GM23338 (cell line): ENCODE measurements at regions not wholly inside any gene's neighbourhood (a gene's known extent, or its start where the extent isn't known, plus 50 kb on each side); places are given as distances from the start of the nearest gene placed in this dataset.

ENCODE experiments used
- ATAC-seq: fragments of 200-7000 bp; cut with Tn5 transposase; 3 replicates; pipeline ENCODE4 v1.9.1; 2020
- DNase-seq: peaks from one replicate; pipeline ENCODE4 v3.0.0-alpha.2; 2015; ENCODE audit warnings: low spot score
- H2AFZ ChIP-seq: fragments of 200-600 bp; sonication (generic); 2 replicates; pipeline ENCODE4 v1.8.0; 2016; ENCODE audit warnings: antibody characterized with exemption, mild to moderate bottlenecking, moderate library complexity
- H3F3A ChIP-seq: fragments of 200-600 bp; sonication (generic); replicated peaks from 2 replicates; pipeline ENCODE4 v1.8.0; 2017; ENCODE audit warnings: antibody characterized with exemption, mixed run types, low read depth
- H3K27ac ChIP-seq: fragments of 200-600 bp; sonication (generic); 2 replicates; pipeline ENCODE4 v1.6.1; 2016; ENCODE audit warnings: low read depth
- H3K27me3 ChIP-seq: fragments of 200-600 bp; sonication (generic); 2 replicates; pipeline ENCODE4 v1.8.0; 2016; ENCODE audit warnings: mild to moderate bottlenecking, mixed run types, moderate library complexity; ENCODE audit not compliant: insufficient read depth
- H3K36me3 ChIP-seq: fragments of 200-600 bp; sonication (generic); 2 replicates; pipeline ENCODE4 v1.8.0; 2016; ENCODE audit warnings: mild to moderate bottlenecking; ENCODE audit not compliant: insufficient read depth
- H3K4me1 ChIP-seq: fragments of 200-600 bp; sonication (generic); 2 replicates; pipeline ENCODE4 v1.8.0; 2016; ENCODE audit warnings: mild to moderate bottlenecking, moderate library complexity; ENCODE audit not compliant: insufficient read depth
- H3K4me2 ChIP-seq: fragments of 200-600 bp; sonication (generic); 2 replicates; pipeline ENCODE4 v1.7.1; 2017; ENCODE audit warnings: mixed run types
- H3K4me3 ChIP-seq: fragments of 200-600 bp; sonication (generic); 2 replicates; pipeline ENCODE4 v1.6.1; 2016; ENCODE audit warnings: mixed run types
- H3K79me2 ChIP-seq: fragments of 200-600 bp; sonication (generic); replicated peaks from 2 replicates; pipeline ENCODE4 v1.8.0; 2017; ENCODE audit warnings: mild to moderate bottlenecking; ENCODE audit not compliant: insufficient read depth
- H3K9me2 ChIP-seq: fragments of 200-600 bp; sonication (generic); 2 replicates; pipeline ENCODE4 v1.8.0; 2017; ENCODE audit not compliant: insufficient read depth
- H4K20me1 ChIP-seq: fragments of 200-600 bp; sonication (generic); replicated peaks from 2 replicates; pipeline ENCODE4 v1.8.0; 2017; ENCODE audit warnings: mild to moderate bottlenecking; ENCODE audit not compliant: insufficient read depth
- H3K27ac Mint-ChIP-seq: 2 replicates; pipeline ENCODE4 v1.8.0; 2020; ENCODE audit warnings: inconsistent platforms, mild to moderate bottlenecking, moderate library complexity, mixed read lengths
- H3K27me3 Mint-ChIP-seq: 3 replicates; pipeline ENCODE4 v1.8.0; 2022; ENCODE audit warnings: low read depth, mild to moderate bottlenecking, moderate library complexity, mixed read lengths, inconsistent platforms; ENCODE audit not compliant: insufficient read depth, poor library complexity
- H3K36me3 Mint-ChIP-seq: 3 replicates; pipeline ENCODE4 v1.8.0; 2021; ENCODE audit warnings: low read depth, mild to moderate bottlenecking, inconsistent platforms, moderate library complexity, mixed read lengths
- H3K4me1 Mint-ChIP-seq: 3 replicates; pipeline ENCODE4 v1.8.0; 2020; ENCODE audit warnings: mild to moderate bottlenecking, inconsistent platforms, mixed read lengths
- H3K4me3 Mint-ChIP-seq: 3 replicates; pipeline ENCODE4 v1.8.0; 2021; ENCODE audit warnings: moderate library complexity, mild to moderate bottlenecking, inconsistent platforms, mixed read lengths
- H3K9me3 Mint-ChIP-seq: 3 replicates; pipeline ENCODE4 v1.8.0; 2020; ENCODE audit warnings: moderate library complexity, mild to moderate bottlenecking, inconsistent platforms, mixed read lengths
- CREB1 ChIP-seq: fragments of 250-450 bp; sonication (Bioruptor Pico); IDR thresholded peaks from 2 replicates; pipeline ENCODE4 v1.5.0; 2020; ENCODE audit warnings: low read depth, mild to moderate bottlenecking, moderate library complexity
- EZH2 ChIP-seq: fragments of 200-600 bp; sonication (generic); IDR thresholded peaks from one replicate; pipeline ENCODE4 v1.8.0; 2017; ENCODE audit warnings: antibody characterized with exemption, mild to moderate bottlenecking, low read depth; ENCODE audit not compliant: unreplicated experiment
- EZH2phosphoT487 ChIP-seq: fragments of 200-600 bp; sonication (generic); IDR thresholded peaks from one replicate; pipeline ENCODE4 v1.8.1; 2018; ENCODE audit warnings: antibody characterized with exemption; ENCODE audit not compliant: unreplicated experiment
- JUNB ChIP-seq: IDR thresholded peaks from one replicate; pipeline ENCODE4 v1.6.1; 2016; ENCODE audit warnings: antibody characterized with exemption; ENCODE audit not compliant: unreplicated experiment
- NANOG ChIP-seq: IDR thresholded peaks from 2 replicates; pipeline ENCODE4 v1.6.1; 2016; ENCODE audit warnings: antibody characterized with exemption, borderline replicate concordance
- POLR2AphosphoS5 ChIP-seq: IDR thresholded peaks from 2 replicates; pipeline ENCODE4 v1.6.1; 2016; ENCODE audit warnings: antibody characterized with exemption, low read depth
- STAT1 ChIP-seq: IDR thresholded peaks from one replicate; pipeline ENCODE4 v1.6.1; 2016; ENCODE audit warnings: antibody characterized with exemption; ENCODE audit not compliant: unreplicated experiment
- ZNF114 ChIP-seq: fragments of 250-450 bp; sonication (Bioruptor Pico); IDR thresholded peaks from 2 replicates; pipeline ENCODE4 v1.5.0; 2020; ENCODE audit warnings: mild to moderate bottlenecking, moderate library complexity
- ZNF331 ChIP-seq: fragments of 250-450 bp; sonication (Bioruptor Pico); IDR thresholded peaks from 2 replicates; pipeline ENCODE4 v1.5.0; 2020; ENCODE audit warnings: low read depth, mild to moderate bottlenecking, moderate library complexity
- TF ChIP-seq, protein P1 (sequence below): IDR thresholded peaks from 2 replicates; pipeline ENCODE4 v1.6.1; 2016; ENCODE audit warnings: antibody characterized with exemption
- TF ChIP-seq, protein P2 (sequence below), 2 experiments: fragments of 200-600 bp in 1 of 2; sonication (generic) in 1 of 2; conservative IDR thresholded peaks; 2 replicates each; pipeline versions ENCODE4 v1.5.1 to v1.6.1; 2016 to 2017; ENCODE audit warnings: antibody characterized with exemption in 2 of 2, low read depth in 2 of 2, mild to moderate bottlenecking in 2 of 2, moderate library complexity in 1 of 2
- TF ChIP-seq, protein P3 (sequence below): IDR thresholded peaks from one replicate; pipeline ENCODE4 v1.6.1; 2018; ENCODE audit warnings: antibody characterized with exemption; ENCODE audit not compliant: unreplicated experiment
- TF ChIP-seq, protein P4 (sequence below): fragments of 250-450 bp; sonication (Bioruptor Pico); IDR thresholded peaks from 2 replicates; pipeline ENCODE4 v1.5.0; 2020; ENCODE audit warnings: mild to moderate bottlenecking, moderate library complexity

DNA sequence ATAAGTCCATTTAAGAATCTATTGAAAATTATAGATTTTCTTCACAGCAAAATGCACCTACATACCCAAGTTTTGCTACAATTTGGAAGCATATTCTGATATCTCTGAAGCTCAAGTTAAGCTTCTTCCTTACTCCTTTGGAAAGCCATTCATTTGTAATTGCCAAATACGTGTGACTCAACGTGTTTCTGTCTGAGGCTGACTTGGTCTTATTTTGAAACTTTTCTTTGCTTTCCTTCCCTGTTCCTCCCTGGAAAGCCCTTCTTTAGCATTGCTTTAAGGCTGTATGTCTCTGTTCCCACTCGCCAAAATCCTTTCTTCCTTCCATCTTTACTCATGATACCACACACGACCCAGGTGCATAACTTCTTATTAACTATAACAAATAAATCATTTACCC is 232.0 kb downstream of the ZBBX start:
- no peak overlapping the region for H3K4me3 Mint-ChIP-seq
- peak overlapping the region; percentile 48; the same call in 1 of the 2 replicates for H3K27ac Mint-ChIP-seq
- H3K79me2 ChIP-seq = no peaks in the 10 kb centered on the region
- H3K4me1 ChIP-seq = no peaks in the 10 kb centered on the region
- H3K9me3 Mint-ChIP-seq = no peaks in the 10 kb centered on the region
- H3F3A ChIP-seq = no peaks in the 10 kb centered on the region
- ATAC-seq (no peak), DNase-seq (no peak)
- H2AFZ ChIP-seq = no peak overlapping the region; the same call in 1 of the 2 replicates
- H3K27me3 Mint-ChIP-seq = no peaks in the 10 kb centered on the region
- no peaks in the 10 kb centered on the region for H3K27me3 ChIP-seq
- no peak for TF ChIP-seq STAT1
- TF ChIP-seq, protein P1, sequence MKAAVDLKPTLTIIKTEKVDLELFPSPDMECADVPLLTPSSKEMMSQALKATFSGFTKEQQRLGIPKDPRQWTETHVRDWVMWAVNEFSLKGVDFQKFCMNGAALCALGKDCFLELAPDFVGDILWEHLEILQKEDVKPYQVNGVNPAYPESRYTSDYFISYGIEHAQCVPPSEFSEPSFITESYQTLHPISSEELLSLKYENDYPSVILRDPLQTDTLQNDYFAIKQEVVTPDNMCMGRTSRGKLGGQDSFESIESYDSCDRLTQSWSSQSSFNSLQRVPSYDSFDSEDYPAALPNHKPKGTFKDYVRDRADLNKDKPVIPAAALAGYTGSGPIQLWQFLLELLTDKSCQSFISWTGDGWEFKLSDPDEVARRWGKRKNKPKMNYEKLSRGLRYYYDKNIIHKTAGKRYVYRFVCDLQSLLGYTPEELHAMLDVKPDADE = no peak
- TF ChIP-seq, protein P2, sequence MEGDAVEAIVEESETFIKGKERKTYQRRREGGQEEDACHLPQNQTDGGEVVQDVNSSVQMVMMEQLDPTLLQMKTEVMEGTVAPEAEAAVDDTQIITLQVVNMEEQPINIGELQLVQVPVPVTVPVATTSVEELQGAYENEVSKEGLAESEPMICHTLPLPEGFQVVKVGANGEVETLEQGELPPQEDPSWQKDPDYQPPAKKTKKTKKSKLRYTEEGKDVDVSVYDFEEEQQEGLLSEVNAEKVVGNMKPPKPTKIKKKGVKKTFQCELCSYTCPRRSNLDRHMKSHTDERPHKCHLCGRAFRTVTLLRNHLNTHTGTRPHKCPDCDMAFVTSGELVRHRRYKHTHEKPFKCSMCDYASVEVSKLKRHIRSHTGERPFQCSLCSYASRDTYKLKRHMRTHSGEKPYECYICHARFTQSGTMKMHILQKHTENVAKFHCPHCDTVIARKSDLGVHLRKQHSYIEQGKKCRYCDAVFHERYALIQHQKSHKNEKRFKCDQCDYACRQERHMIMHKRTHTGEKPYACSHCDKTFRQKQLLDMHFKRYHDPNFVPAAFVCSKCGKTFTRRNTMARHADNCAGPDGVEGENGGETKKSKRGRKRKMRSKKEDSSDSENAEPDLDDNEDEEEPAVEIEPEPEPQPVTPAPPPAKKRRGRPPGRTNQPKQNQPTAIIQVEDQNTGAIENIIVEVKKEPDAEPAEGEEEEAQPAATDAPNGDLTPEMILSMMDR (conservative IDR thresholded peaks at IDR 0.05; ENCODE audit: low read depth in 2 of 2) = no peak
- TF ChIP-seq, protein P3, sequence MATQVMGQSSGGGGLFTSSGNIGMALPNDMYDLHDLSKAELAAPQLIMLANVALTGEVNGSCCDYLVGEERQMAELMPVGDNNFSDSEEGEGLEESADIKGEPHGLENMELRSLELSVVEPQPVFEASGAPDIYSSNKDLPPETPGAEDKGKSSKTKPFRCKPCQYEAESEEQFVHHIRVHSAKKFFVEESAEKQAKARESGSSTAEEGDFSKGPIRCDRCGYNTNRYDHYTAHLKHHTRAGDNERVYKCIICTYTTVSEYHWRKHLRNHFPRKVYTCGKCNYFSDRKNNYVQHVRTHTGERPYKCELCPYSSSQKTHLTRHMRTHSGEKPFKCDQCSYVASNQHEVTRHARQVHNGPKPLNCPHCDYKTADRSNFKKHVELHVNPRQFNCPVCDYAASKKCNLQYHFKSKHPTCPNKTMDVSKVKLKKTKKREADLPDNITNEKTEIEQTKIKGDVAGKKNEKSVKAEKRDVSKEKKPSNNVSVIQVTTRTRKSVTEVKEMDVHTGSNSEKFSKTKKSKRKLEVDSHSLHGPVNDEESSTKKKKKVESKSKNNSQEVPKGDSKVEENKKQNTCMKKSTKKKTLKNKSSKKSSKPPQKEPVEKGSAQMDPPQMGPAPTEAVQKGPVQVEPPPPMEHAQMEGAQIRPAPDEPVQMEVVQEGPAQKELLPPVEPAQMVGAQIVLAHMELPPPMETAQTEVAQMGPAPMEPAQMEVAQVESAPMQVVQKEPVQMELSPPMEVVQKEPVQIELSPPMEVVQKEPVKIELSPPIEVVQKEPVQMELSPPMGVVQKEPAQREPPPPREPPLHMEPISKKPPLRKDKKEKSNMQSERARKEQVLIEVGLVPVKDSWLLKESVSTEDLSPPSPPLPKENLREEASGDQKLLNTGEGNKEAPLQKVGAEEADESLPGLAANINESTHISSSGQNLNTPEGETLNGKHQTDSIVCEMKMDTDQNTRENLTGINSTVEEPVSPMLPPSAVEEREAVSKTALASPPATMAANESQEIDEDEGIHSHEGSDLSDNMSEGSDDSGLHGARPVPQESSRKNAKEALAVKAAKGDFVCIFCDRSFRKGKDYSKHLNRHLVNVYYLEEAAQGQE = no peak
- TF ChIP-seq NANOG = no peak
- no peak for TF ChIP-seq ZNF114
- TF ChIP-seq, protein P4, sequence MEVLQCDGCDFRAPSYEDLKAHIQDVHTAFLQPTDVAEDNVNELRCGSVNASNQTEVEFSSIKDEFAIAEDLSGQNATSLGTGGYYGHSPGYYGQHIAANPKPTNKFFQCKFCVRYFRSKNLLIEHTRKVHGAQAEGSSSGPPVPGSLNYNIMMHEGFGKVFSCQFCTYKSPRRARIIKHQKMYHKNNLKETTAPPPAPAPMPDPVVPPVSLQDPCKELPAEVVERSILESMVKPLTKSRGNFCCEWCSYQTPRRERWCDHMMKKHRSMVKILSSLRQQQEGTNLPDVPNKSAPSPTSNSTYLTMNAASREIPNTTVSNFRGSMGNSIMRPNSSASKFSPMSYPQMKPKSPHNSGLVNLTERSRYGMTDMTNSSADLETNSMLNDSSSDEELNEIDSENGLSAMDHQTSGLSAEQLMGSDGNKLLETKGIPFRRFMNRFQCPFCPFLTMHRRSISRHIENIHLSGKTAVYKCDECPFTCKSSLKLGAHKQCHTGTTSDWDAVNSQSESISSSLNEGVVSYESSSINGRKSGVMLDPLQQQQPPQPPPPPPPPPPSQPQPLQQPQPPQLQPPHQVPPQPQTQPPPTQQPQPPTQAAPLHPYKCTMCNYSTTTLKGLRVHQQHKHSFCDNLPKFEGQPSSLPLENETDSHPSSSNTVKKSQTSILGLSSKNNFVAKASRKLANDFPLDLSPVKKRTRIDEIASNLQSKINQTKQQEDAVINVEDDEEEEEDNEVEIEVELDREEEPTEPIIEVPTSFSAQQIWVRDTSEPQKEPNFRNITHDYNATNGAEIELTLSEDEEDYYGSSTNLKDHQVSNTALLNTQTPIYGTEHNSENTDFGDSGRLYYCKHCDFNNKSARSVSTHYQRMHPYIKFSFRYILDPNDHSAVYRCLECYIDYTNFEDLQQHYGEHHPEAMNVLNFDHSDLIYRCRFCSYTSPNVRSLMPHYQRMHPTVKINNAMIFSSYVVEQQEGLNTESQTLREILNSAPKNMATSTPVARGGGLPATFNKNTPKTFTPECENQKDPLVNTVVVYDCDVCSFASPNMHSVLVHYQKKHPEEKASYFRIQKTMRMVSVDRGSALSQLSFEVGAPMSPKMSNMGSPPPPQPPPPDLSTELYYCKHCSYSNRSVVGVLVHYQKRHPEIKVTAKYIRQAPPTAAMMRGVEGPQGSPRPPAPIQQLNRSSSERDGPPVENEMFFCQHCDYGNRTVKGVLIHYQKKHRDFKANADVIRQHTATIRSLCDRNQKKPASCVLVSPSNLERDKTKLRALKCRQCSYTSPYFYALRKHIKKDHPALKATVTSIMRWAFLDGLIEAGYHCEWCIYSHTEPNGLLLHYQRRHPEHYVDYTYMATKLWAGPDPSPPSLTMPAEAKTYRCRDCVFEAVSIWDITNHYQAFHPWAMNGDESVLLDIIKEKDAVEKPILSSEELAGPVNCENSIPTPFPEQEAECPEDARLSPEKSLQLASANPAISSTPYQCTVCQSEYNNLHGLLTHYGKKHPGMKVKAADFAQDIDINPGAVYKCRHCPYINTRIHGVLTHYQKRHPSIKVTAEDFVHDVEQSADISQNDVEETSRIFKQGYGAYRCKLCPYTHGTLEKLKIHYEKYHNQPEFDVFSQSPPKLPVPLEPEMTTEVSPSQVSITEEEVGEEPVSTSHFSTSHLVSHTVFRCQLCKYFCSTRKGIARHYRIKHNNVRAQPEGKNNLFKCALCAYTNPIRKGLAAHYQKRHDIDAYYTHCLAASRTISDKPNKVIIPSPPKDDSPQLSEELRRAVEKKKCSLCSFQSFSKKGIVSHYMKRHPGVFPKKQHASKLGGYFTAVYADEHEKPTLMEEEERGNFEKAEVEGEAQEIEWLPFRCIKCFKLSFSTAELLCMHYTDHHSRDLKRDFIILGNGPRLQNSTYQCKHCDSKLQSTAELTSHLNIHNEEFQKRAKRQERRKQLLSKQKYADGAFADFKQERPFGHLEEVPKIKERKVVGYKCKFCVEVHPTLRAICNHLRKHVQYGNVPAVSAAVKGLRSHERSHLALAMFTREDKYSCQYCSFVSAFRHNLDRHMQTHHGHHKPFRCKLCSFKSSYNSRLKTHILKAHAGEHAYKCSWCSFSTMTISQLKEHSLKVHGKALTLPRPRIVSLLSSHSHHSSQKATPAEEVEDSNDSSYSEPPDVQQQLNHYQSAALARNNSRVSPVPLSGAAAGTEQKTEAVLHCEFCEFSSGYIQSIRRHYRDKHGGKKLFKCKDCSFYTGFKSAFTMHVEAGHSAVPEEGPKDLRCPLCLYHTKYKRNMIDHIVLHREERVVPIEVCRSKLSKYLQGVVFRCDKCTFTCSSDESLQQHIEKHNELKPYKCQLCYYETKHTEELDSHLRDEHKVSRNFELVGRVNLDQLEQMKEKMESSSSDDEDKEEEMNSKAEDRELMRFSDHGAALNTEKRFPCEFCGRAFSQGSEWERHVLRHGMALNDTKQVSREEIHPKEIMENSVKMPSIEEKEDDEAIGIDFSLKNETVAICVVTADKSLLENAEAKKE = no peak
- TF ChIP-seq POLR2AphosphoS5 = no peak
- no peak for TF ChIP-seq CREB1 (CRISPR knock-in tag)
- no peak for TF ChIP-seq EZH2phosphoT487
- no peak for TF ChIP-seq JUNB
- no peak for TF ChIP-seq EZH2
- TF ChIP-seq ZNF331 = no peak
- peaks cover 5% of the 10 kb centered on the region; the same call in 2 of the 3 replicates for H3K4me1 Mint-ChIP-seq
- H3K4me3 ChIP-seq = no peak overlapping the region
- no peak overlapping the region for H3K4me2 ChIP-seq
- no peaks in the 10 kb centered on the region for H3K9me2 ChIP-seq
- H3K27ac ChIP-seq = no peak overlapping the region
- H3K36me3 ChIP-seq = no peaks in the 10 kb centered on the region
- H4K20me1 ChIP-seq = no peaks in the 10 kb centered on the region
- H3K36me3 Mint-ChIP-seq = no peaks in the 10 kb centered on the region
